ENCODE measurements at regions not wholly inside any gene's neighbourhood (a gene's known extent, or its start where the extent isn't known, plus 50 kb on each side); places are given as distances from the start of the nearest gene placed in this dataset.
"Not testable (repeated sequence)": the region's sequence is repeated elsewhere in the genome, so short reads cannot be mapped to it uniquely, and the experiment has no call there.

- DNase-seq = no peak
- Histone ChIP-seq H3K27ac (no peak overlapping the region), H3K9me2 (ENCODE audit: insufficient read depth) (no peaks in the 10 kb centered on the region), H3K27me3 (ENCODE audit: insufficient read depth, low read depth) (no peaks in the 10 kb centered on the region), H3K36me3 (ENCODE audit: low read depth) (no peaks in the 10 kb centered on the region), H4K20me1 (ENCODE audit: insufficient read depth) (no peaks in the 10 kb centered on the region), H3K4me3 (no peak overlapping the region), H3K9me3 (ENCODE audit: insufficient read depth, low read depth) (no peaks in the 10 kb centered on the region), H3K4me1 (replicated peaks; ENCODE audit: insufficient read depth) (no peaks in the 10 kb centered on the region), H3F3A (ENCODE audit: insufficient read depth, low read depth) (no peaks in the 10 kb centered on the region), H2AFZ (no peak overlapping the region), H3K4me2 (no peak overlapping the region), H3K79me2 (ENCODE audit: low read depth) (no peaks in the 10 kb centered on the region)
- POLR2A ChIA-PET (ENCODE audit: unreplicated experiment) = no interaction called here
- TF ChIP-seq CTCF (conservative IDR thresholded peaks at IDR 0.05) (no peak), EZH2 (IDR thresholded peaks at IDR 0.05; ENCODE audit: low read depth) (no peak)
- BruUV-seq (replicated peaks) = no TSS peak
- CTCF ChIA-PET = no interaction called here
- intact Hi-C loops (cut with micrococcal nuclease; ENCODE audit: unreplicated experiment) = no loop called here
Measured at GRCh38 chr1:166679369-166679768, 159.9 kb upstream of the POGK start.

- intact Hi-C loops (cut with micrococcal nuclease; ENCODE audit: unreplicated experiment) = no loop called here
- H3K4me3 ChIP-seq = no peak overlapping the region
- H3K79me2 ChIP-seq (ENCODE audit: low read depth) = no peaks in the 10 kb centered on the region
- H3K27ac ChIP-seq = no peak overlapping the region
- H3K4me2 ChIP-seq = no peak overlapping the region
- H3K36me3 ChIP-seq (ENCODE audit: low read depth) = no peaks in the 10 kb centered on the region
- no peaks in the 10 kb centered on the region for H4K20me1 ChIP-seq (ENCODE audit: insufficient read depth)
- H3K9me3 ChIP-seq (ENCODE audit: insufficient read depth, low read depth) = no peaks in the 10 kb centered on the region
- CTCF ChIA-PET = no interaction called here
- POLR2A ChIA-PET (ENCODE audit: unreplicated experiment) = no interaction called here
- no peak for TF ChIP-seq EZH2 (IDR thresholded peaks at IDR 0.05; ENCODE audit: low read depth)
- TF ChIP-seq CTCF (conservative IDR thresholded peaks at IDR 0.05) = no peak
- H3K9me2 ChIP-seq (ENCODE audit: insufficient read depth) = no peaks in the 10 kb centered on the region
- DNase-seq = no peak
- no peaks in the 10 kb centered on the region for H3K27me3 ChIP-seq (ENCODE audit: insufficient read depth, low read depth)
- no peaks in the 10 kb centered on the region for H3K4me1 ChIP-seq (replicated peaks; ENCODE audit: insufficient read depth)
- no peak overlapping the region for H2AFZ ChIP-seq
- H3F3A ChIP-seq (ENCODE audit: insufficient read depth, low read depth) = no peaks in the 10 kb centered on the region
- BruUV-seq (replicated peaks) = no TSS peak
Measured at GRCh38 chr1:166682588-166682987, 156.7 kb upstream of the POGK start.

- H3K4me3 ChIP-seq; H3K36me3 ChIP-seq (ENCODE audit: low read depth); BruUV-seq (replicated peaks); POLR2A ChIA-PET (ENCODE audit: unreplicated experiment); H2AFZ ChIP-seq; H3K9me3 ChIP-seq (ENCODE audit: insufficient read depth, low read depth); H3F3A ChIP-seq (ENCODE audit: insufficient read depth, low read depth); H3K4me2 ChIP-seq; DNase-seq; H3K9me2 ChIP-seq (ENCODE audit: insufficient read depth); H3K4me1 ChIP-seq (replicated peaks; ENCODE audit: insufficient read depth); H3K27me3 ChIP-seq (ENCODE audit: insufficient read depth, low read depth); H4K20me1 ChIP-seq (ENCODE audit: insufficient read depth); intact Hi-C loops (cut with micrococcal nuclease; ENCODE audit: unreplicated experiment); H3K79me2 ChIP-seq (ENCODE audit: low read depth); H3K27ac ChIP-seq; CTCF ChIA-PET: not testable (repeated sequence)
Measured at GRCh38 chr1:166684669-166685068, 154.6 kb upstream of the POGK start.

- intact Hi-C loops (cut with micrococcal nuclease; ENCODE audit: unreplicated experiment) = no loop called here
- no peaks in the 10 kb centered on the region for H3K4me1 ChIP-seq (replicated peaks; ENCODE audit: insufficient read depth)
- no TSS peak for BruUV-seq (replicated peaks)
- TF ChIP-seq CTCF (conservative IDR thresholded peaks at IDR 0.05) (no peak), EZH2 (IDR thresholded peaks at IDR 0.05; ENCODE audit: low read depth) (no peak)
- H3K27me3 ChIP-seq (ENCODE audit: insufficient read depth, low read depth) = no peaks in the 10 kb centered on the region
- H3K36me3 ChIP-seq (ENCODE audit: low read depth) = no peaks in the 10 kb centered on the region
- no peak overlapping the region for H2AFZ ChIP-seq
- H3F3A ChIP-seq (ENCODE audit: insufficient read depth, low read depth) = no peaks in the 10 kb centered on the region
- CTCF ChIA-PET = no interaction called here
- H3K9me3 ChIP-seq (ENCODE audit: insufficient read depth, low read depth) = no peaks in the 10 kb centered on the region
- no peak for DNase-seq
- no peaks in the 10 kb centered on the region; the same call in 1 of the 2 replicates for H3K9me2 ChIP-seq (ENCODE audit: insufficient read depth)
- no peaks in the 10 kb centered on the region for H4K20me1 ChIP-seq (ENCODE audit: insufficient read depth)
- H3K4me2 ChIP-seq = no peak overlapping the region
- H3K27ac ChIP-seq = no peak overlapping the region
- no peak overlapping the region for H3K4me3 ChIP-seq
- no peaks in the 10 kb centered on the region for H3K79me2 ChIP-seq (ENCODE audit: low read depth)
- POLR2A ChIA-PET (ENCODE audit: unreplicated experiment) = no interaction called here
Measured at GRCh38 chr1:166685200-166685599, 154.1 kb upstream of the POGK start.

- CTCF ChIA-PET; DNase-seq; BruUV-seq (replicated peaks); H3K27ac ChIP-seq; H3K4me3 ChIP-seq; H3K27me3 ChIP-seq (ENCODE audit: insufficient read depth, low read depth); intact Hi-C loops (cut with micrococcal nuclease; ENCODE audit: unreplicated experiment); H3K9me2 ChIP-seq (ENCODE audit: insufficient read depth); H3K79me2 ChIP-seq (ENCODE audit: low read depth); H3K9me3 ChIP-seq (ENCODE audit: insufficient read depth, low read depth); H3K4me2 ChIP-seq; H3K36me3 ChIP-seq (ENCODE audit: low read depth); H3F3A ChIP-seq (ENCODE audit: insufficient read depth, low read depth); H4K20me1 ChIP-seq (ENCODE audit: insufficient read depth); POLR2A ChIA-PET (ENCODE audit: unreplicated experiment); H2AFZ ChIP-seq; H3K4me1 ChIP-seq (replicated peaks; ENCODE audit: insufficient read depth): not testable (repeated sequence)
Measured at GRCh38 chr1:166685891-166686290, 153.4 kb upstream of the POGK start.

GRCh38 chr1:166690596-166690995, 148.7 kb upstream of the POGK start:
- BruUV-seq (replicated peaks); H3K36me3 ChIP-seq (ENCODE audit: low read depth); H3K9me3 ChIP-seq (ENCODE audit: insufficient read depth, low read depth); H3K4me3 ChIP-seq; H3K27ac ChIP-seq; DNase-seq; H3K27me3 ChIP-seq (ENCODE audit: insufficient read depth, low read depth); H3K79me2 ChIP-seq (ENCODE audit: low read depth); CTCF ChIA-PET; H3K9me2 ChIP-seq (ENCODE audit: insufficient read depth); H2AFZ ChIP-seq; H3F3A ChIP-seq (ENCODE audit: insufficient read depth, low read depth); POLR2A ChIA-PET (ENCODE audit: unreplicated experiment); H3K4me1 ChIP-seq (replicated peaks; ENCODE audit: insufficient read depth); intact Hi-C loops (cut with micrococcal nuclease; ENCODE audit: unreplicated experiment); H3K4me2 ChIP-seq; H4K20me1 ChIP-seq (ENCODE audit: insufficient read depth): not testable (repeated sequence)
